Fibroblast of lung (primary cell): ENCODE measurements at regions not wholly inside any gene's neighbourhood (a gene's known extent, or its start where the extent isn't known, plus 50 kb on each side); places are given as distances from the start of the nearest gene placed in this dataset.

Experiments used
- DNase-seq, 2 donors: peaks; one replicate each; pipeline versions ENCODE4 v3.0.0 to v3.0.0-alpha.2; 2010; ENCODE audit warnings: low read depth in 2 of 2
- H2AFZ ChIP-seq: 2 replicates; pipeline ENCODE4 v1.5.1; 2012; ENCODE audit warnings: low read length, control low read depth, inconsistent platforms
- H3K27ac ChIP-seq: 2 replicates; pipeline ENCODE4 v1.5.1; 2011; ENCODE audit warnings: low read length, control low read depth; ENCODE audit not compliant: insufficient read depth
- H3K27me3 ChIP-seq: 2 replicates; pipeline ENCODE4 v1.5.1; 2011; ENCODE audit warnings: mild to moderate bottlenecking, low read length; ENCODE audit not compliant: control insufficient read depth, insufficient read depth
- H3K36me3 ChIP-seq: 2 replicates; pipeline ENCODE4 v1.5.1; 2011; ENCODE audit warnings: low read length; ENCODE audit not compliant: control insufficient read depth, insufficient read depth
- H3K4me1 ChIP-seq: 2 replicates; pipeline ENCODE4 v1.5.1; 2011; ENCODE audit warnings: low read length; ENCODE audit not compliant: control insufficient read depth, insufficient read depth; ENCODE audit errors: extremely low read depth
- H3K4me2 ChIP-seq: 2 replicates; pipeline ENCODE4 v1.5.1; 2011; ENCODE audit warnings: low read length, control low read depth; ENCODE audit not compliant: insufficient read depth; ENCODE audit errors: extremely low read depth
- H3K4me3 ChIP-seq, 4 experiments: fragments of 200-600 bp in 1 of 4; sonication (generic) in 1 of 4; replicated peaks in 1 of 4; 2 replicates each; pipeline ENCODE4 v1.5.1; 2011 to 2016; ENCODE audit warnings: low read length in 4 of 4, low read depth in 3 of 4, mild to moderate bottlenecking in 3 of 4, control low read depth in 2 of 4, inconsistent platforms in 1 of 4, mixed read lengths in 1 of 4; ENCODE audit not compliant: insufficient read depth in 1 of 4; ENCODE audit errors: control extremely low read depth in 1 of 4
- H3K79me2 ChIP-seq: 2 replicates; pipeline ENCODE4 v1.5.1; 2012; ENCODE audit warnings: mild to moderate bottlenecking, low read length, inconsistent platforms; ENCODE audit not compliant: control insufficient read depth, insufficient read depth
- H3K9ac ChIP-seq: 2 replicates; pipeline ENCODE4 v1.5.1; 2011; ENCODE audit warnings: mild to moderate bottlenecking, low read length, control low read depth; ENCODE audit not compliant: insufficient read depth
- H3K9me3 ChIP-seq: 2 replicates; pipeline ENCODE4 v1.5.1; 2012; ENCODE audit warnings: low read depth, low read length; ENCODE audit not compliant: control insufficient read depth, insufficient read depth
- H4K20me1 ChIP-seq: 2 replicates; pipeline ENCODE4 v1.5.1; 2011; ENCODE audit warnings: low read length; ENCODE audit not compliant: control insufficient read depth, insufficient read depth; ENCODE audit errors: extremely low read depth
- CTCF ChIP-seq, 2 donors: IDR thresholded peaks in 1 of 2; conservative IDR thresholded peaks in 1 of 2; 1 replicate in 1 of 2; 2 replicates in 1 of 2; pipeline ENCODE4 v1.5.1; 2011 to 2012; ENCODE audit warnings: low read length in 2 of 2, control low read depth in 1 of 2, inconsistent platforms in 1 of 2, low read depth in 1 of 2, mild to moderate bottlenecking in 1 of 2
- EZH2 ChIP-seq: IDR thresholded peaks from 2 replicates; pipeline ENCODE4 v1.5.1; 2012; ENCODE audit warnings: low read length, control low read depth, mild to moderate bottlenecking; ENCODE audit errors: missing control alignments

- H3K27me3 ChIP-seq, result no peaks in the 10 kb centered on the region
- no peak for TF ChIP-seq EZH2
- TF ChIP-seq CTCF (conservative IDR thresholded peaks at IDR 0.05 in 1 of 2, IDR thresholded peaks at IDR 0.05 in 1 of 2; ENCODE audit: low read depth in 1 of 2, low read length in 2 of 2), result no peak
- no peaks in the 10 kb centered on the region for H3K79me2 ChIP-seq
- H3K4me2 ChIP-seq, result no peak overlapping the region
- H3K4me1 ChIP-seq, result no peaks in the 10 kb centered on the region
- H3K36me3 ChIP-seq, result no peaks in the 10 kb centered on the region
- H3K9me3 ChIP-seq, result no peaks in the 10 kb centered on the region
- no peak overlapping the region for H2AFZ ChIP-seq
- H4K20me1 ChIP-seq, result no peaks in the 10 kb centered on the region
- H3K4me3 ChIP-seq, result no peak overlapping the region
- H3K9ac ChIP-seq, result no peak overlapping the region
- DNase-seq, result no peak
- no peak overlapping the region for H3K27ac ChIP-seq
These were observed 226.5 kb downstream of the INHBA start for GRCh38 chr7:41476460-41476803.

GRCh38 chr7:41475801-41476459 is 227.0 kb downstream of the INHBA start:
- TF ChIP-seq EZH2, result no peak
- no peak for TF ChIP-seq CTCF (conservative IDR thresholded peaks at IDR 0.05 in 1 of 2, IDR thresholded peaks at IDR 0.05 in 1 of 2; ENCODE audit: low read depth in 1 of 2, low read length in 2 of 2)
- H3K4me3 ChIP-seq, result no peak overlapping the region
- no peak overlapping the region for H2AFZ ChIP-seq
- no peaks in the 10 kb centered on the region for H3K36me3 ChIP-seq
- no peak overlapping the region for H3K4me2 ChIP-seq
- no peak for DNase-seq
- H3K9ac ChIP-seq, result no peak overlapping the region
- no peak overlapping the region for H3K27ac ChIP-seq
- H3K27me3 ChIP-seq, result no peaks in the 10 kb centered on the region
- H3K9me3 ChIP-seq, result no peaks in the 10 kb centered on the region
- H3K79me2 ChIP-seq, result no peaks in the 10 kb centered on the region
- no peaks in the 10 kb centered on the region for H3K4me1 ChIP-seq
- H4K20me1 ChIP-seq, result no peaks in the 10 kb centered on the region

- no peak overlapping the region for H2AFZ ChIP-seq
- H3K27me3 ChIP-seq, result no peaks in the 10 kb centered on the region
- no peaks in the 10 kb centered on the region for H3K9me3 ChIP-seq
- H3K79me2 ChIP-seq, result no peaks in the 10 kb centered on the region
- TF ChIP-seq CTCF (conservative IDR thresholded peaks at IDR 0.05 in 1 of 2, IDR thresholded peaks at IDR 0.05 in 1 of 2; ENCODE audit: low read depth in 1 of 2, low read length in 2 of 2), result no peak
- no peak for TF ChIP-seq EZH2
- no peaks in the 10 kb centered on the region for H3K36me3 ChIP-seq
- H4K20me1 ChIP-seq, result no peaks in the 10 kb centered on the region
- no peak overlapping the region for H3K4me2 ChIP-seq
- no peak overlapping the region for H3K9ac ChIP-seq
- no peaks in the 10 kb centered on the region for H3K4me1 ChIP-seq
- no peak overlapping the region for H3K4me3 ChIP-seq
- DNase-seq, result peak; percentile 43 to 49
- H3K27ac ChIP-seq, result no peak overlapping the region
These were observed 230.3 kb downstream of the INHBA start for GRCh38 chr7:41472427-41473125.
